Natural killer cell (primary cell): ENCODE measurements at regions not wholly inside any gene's neighbourhood (a gene's known extent, or its start where the extent isn't known, plus 50 kb on each side); places are given as distances from the start of the nearest gene placed in this dataset.

Experiments
- ATAC-seq, 3 donors: fragments of 150-1000 bp in 2 of 3; fragments of 200-7000 bp in 1 of 3; cut with Tn5 transposase; 1 replicate in 1 of 3; 2 replicates in 2 of 3; pipeline ENCODE4 v1.10.0; 2021; ENCODE audit warnings: mild to moderate bottlenecking in 2 of 3, moderate library complexity in 2 of 3
- DNase-seq, 2 donors: peaks; one replicate each; pipeline versions ENCODE4 v3.0.0 to v3.0.0-alpha.2; 2013 to 2021; ENCODE audit warnings: mixed read lengths in 1 of 2
- H3K27ac ChIP-seq: one replicate; pipeline ENCODE4 v1.5.1; 2013; ENCODE audit warnings: mild to moderate bottlenecking, low read length
- H3K27me3 ChIP-seq: one replicate; pipeline ENCODE4 v1.6.1; 2013; ENCODE audit warnings: low read length; ENCODE audit not compliant: control insufficient read depth, insufficient read depth
- H3K36me3 ChIP-seq: one replicate; pipeline ENCODE4 v1.6.1; 2013; ENCODE audit warnings: low read length; ENCODE audit not compliant: control insufficient read depth, insufficient read depth
- H3K4me1 ChIP-seq: one replicate; pipeline ENCODE4 v1.6.1; 2013; ENCODE audit warnings: low read length; ENCODE audit not compliant: control insufficient read depth, insufficient read depth
- H3K4me3 ChIP-seq: one replicate; pipeline ENCODE4 v1.5.1; 2013; ENCODE audit warnings: low read length
- H3K9me3 ChIP-seq: one replicate; pipeline ENCODE4 v1.6.1; 2013; ENCODE audit warnings: low read length; ENCODE audit not compliant: control insufficient read depth, insufficient read depth
- H3K27ac Mint-ChIP-seq, 2 donors: one replicate each; pipeline ENCODE4 v1.8.0; 2022; ENCODE audit warnings: mild to moderate bottlenecking in 2 of 2, mixed read lengths in 2 of 2, moderate library complexity in 1 of 2
- H3K27me3 Mint-ChIP-seq, 2 donors: one replicate each; pipeline ENCODE4 v1.8.0; 2022; ENCODE audit warnings: low read depth in 2 of 2, mixed read lengths in 2 of 2
- H3K36me3 Mint-ChIP-seq: one replicate; pipeline ENCODE4 v1.8.0; 2022; ENCODE audit warnings: mixed read lengths
- H3K4me1 Mint-ChIP-seq, 2 donors: one replicate each; pipeline ENCODE4 v1.8.0; 2022; ENCODE audit warnings: mixed read lengths in 2 of 2
- H3K4me3 Mint-ChIP-seq: one replicate; pipeline ENCODE4 v1.8.0; 2022; ENCODE audit warnings: mild to moderate bottlenecking, moderate library complexity, mixed read lengths
- H3K9me3 Mint-ChIP-seq, 2 donors: one replicate each; pipeline ENCODE4 v1.8.0; 2022; ENCODE audit warnings: mixed read lengths in 2 of 2
- WGBS: methylation state at CpG from one replicate; pipeline ENCODE4 v1.1.7; 2013; ENCODE audit warnings: missing lambda C conversion rate; ENCODE audit not compliant: insufficient coverage; 5-methylcytosine and 5-hydroxymethylcytosine counted together
- intact Hi-C: fragments of 100-400 bp; cut with micrococcal nuclease; formaldehyde crosslinking; loops from one replicate; pipeline ENCODE4 v1.14.2; 2022
- TF ChIP-seq, protein P1 (sequence below): fragments of 200-600 bp; IDR thresholded peaks from one replicate; pipeline ENCODE4 v1.8.0; 2022; ENCODE audit warnings: antibody characterized with exemption

DNA sequence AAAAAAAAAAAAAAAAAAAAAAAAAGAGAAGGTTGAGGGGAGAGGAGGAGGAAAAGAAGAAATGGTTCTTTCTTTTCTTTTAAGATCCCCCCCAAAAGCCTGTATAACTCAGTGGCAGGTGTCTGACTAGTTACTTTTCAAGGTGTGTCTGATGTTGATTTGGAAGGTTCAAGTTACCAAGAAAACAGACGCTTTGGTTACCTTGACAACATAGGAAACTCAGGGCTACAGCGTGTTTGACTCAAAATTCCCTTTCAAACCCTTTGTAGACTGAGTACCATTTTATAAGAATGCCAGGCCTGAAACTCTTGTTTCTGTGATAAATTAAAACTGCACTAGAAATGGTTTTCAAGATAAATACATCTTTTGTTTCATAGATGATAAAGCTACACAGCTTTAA, 286.8 kb downstream of the SKIDA1 start:
- intact Hi-C loops, result no loop called here
- Histone ChIP-seq H3K4me1 (no peaks in the 10 kb centered on the region), H3K9me3 (no peaks in the 10 kb centered on the region), H3K36me3 (no peaks in the 10 kb centered on the region), H3K27ac (no peak overlapping the region), H3K4me3 (no peak overlapping the region), H3K27me3 (no peaks in the 10 kb centered on the region)
- ATAC-seq, result no peak
- no peak overlapping the region for H3K4me3 Mint-ChIP-seq
- no peaks in the 10 kb centered on the region for H3K27me3 Mint-ChIP-seq
- TF ChIP-seq, protein P1, sequence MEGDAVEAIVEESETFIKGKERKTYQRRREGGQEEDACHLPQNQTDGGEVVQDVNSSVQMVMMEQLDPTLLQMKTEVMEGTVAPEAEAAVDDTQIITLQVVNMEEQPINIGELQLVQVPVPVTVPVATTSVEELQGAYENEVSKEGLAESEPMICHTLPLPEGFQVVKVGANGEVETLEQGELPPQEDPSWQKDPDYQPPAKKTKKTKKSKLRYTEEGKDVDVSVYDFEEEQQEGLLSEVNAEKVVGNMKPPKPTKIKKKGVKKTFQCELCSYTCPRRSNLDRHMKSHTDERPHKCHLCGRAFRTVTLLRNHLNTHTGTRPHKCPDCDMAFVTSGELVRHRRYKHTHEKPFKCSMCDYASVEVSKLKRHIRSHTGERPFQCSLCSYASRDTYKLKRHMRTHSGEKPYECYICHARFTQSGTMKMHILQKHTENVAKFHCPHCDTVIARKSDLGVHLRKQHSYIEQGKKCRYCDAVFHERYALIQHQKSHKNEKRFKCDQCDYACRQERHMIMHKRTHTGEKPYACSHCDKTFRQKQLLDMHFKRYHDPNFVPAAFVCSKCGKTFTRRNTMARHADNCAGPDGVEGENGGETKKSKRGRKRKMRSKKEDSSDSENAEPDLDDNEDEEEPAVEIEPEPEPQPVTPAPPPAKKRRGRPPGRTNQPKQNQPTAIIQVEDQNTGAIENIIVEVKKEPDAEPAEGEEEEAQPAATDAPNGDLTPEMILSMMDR, result no peak
- WGBS, result 89% methylated on average over 2 of the region's 2 CpGs
- H3K27ac Mint-ChIP-seq, result no peak overlapping the region
- DNase-seq, result no peak
- H3K36me3 Mint-ChIP-seq, result no peaks in the 10 kb centered on the region
- H3K9me3 Mint-ChIP-seq, result no peaks in the 10 kb centered on the region
- no peaks in the 10 kb centered on the region for H3K4me1 Mint-ChIP-seq

- ATAC-seq (no peak), DNase-seq (no peak)
- no peaks in the 10 kb centered on the region for H3K27me3 Mint-ChIP-seq
- Histone ChIP-seq H3K4me3 (no peak overlapping the region), H3K9me3 (no peaks in the 10 kb centered on the region), H3K27me3 (no peaks in the 10 kb centered on the region), H3K36me3 (no peaks in the 10 kb centered on the region), H3K4me1 (no peaks in the 10 kb centered on the region), H3K27ac (no peak overlapping the region)
- 93% methylated on average over 5 of the region's 5 CpGs for WGBS
- TF ChIP-seq, protein P1, result no peak
- no peaks in the 10 kb centered on the region for H3K9me3 Mint-ChIP-seq
- H3K27ac Mint-ChIP-seq, result no peak overlapping the region
- no peaks in the 10 kb centered on the region for H3K4me1 Mint-ChIP-seq
- intact Hi-C loops, result no loop called here
- no peak overlapping the region for H3K4me3 Mint-ChIP-seq
- H3K36me3 Mint-ChIP-seq, result no peaks in the 10 kb centered on the region
These were observed 287.4 kb downstream of the SKIDA1 start for GRCh38 chr10:21238044-21238443.

DNA sequence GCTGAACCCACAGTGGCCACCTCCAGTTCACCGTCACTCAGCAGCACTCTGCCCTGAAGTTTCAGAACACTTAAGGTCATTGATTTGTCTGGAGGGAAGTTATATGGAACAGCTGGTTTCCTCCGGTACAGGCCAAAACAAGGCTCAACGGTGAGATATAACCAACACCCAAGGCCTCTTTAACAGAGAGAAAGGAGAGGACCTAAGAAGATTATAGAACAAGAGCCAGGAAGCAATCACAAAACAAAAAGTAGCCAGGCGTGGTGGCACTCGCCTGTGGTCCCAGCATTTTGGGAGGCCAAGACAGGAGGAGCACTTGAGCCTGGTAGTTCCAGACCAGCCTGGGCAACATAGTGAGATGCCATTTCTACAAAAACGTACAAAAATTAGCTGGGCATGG, 290.7 kb downstream of the SKIDA1 start:
- no peaks in the 10 kb centered on the region for H3K27me3 ChIP-seq
- Mint-ChIP-seq H3K4me1 (no peaks in the 10 kb centered on the region), H3K9me3 (no peaks in the 10 kb centered on the region), H3K27me3 (peaks cover 0 to 3% of the 10 kb centered on the region in 2 donors), H3K4me3 (no peak overlapping the region), H3K36me3 (no peaks in the 10 kb centered on the region), H3K27ac (no peak overlapping the region)
- H3K4me3 ChIP-seq, result no peak overlapping the region
- no peaks in the 10 kb centered on the region for H3K36me3 ChIP-seq
- DNase-seq (no peak), ATAC-seq (no peak)
- TF ChIP-seq, protein P1, result no peak
- H3K27ac ChIP-seq, result no peak overlapping the region
- 89% methylated on average over 6 of the region's 6 CpGs for WGBS
- no peaks in the 10 kb centered on the region for H3K4me1 ChIP-seq
- H3K9me3 ChIP-seq, result no peaks in the 10 kb centered on the region
- intact Hi-C loops, result no loop called here

GRCh38 chr10:21230219-21230618, 295.3 kb downstream of the SKIDA1 start:
- Mint-ChIP-seq H3K27me3 (peaks cover 0 to 6% of the 10 kb centered on the region in 2 donors), H3K4me1 (no peaks in the 10 kb centered on the region), H3K36me3 (no peaks in the 10 kb centered on the region), H3K27ac (no peak overlapping the region), H3K4me3 (no peak overlapping the region), H3K9me3 (peaks cover 2 to 3% of the 10 kb centered on the region in 2 donors)
- H3K27me3 ChIP-seq, result no peaks in the 10 kb centered on the region
- H3K4me1 ChIP-seq, result no peaks in the 10 kb centered on the region
- TF ChIP-seq, protein P1, result no peak
- DNase-seq (no peak), ATAC-seq (no peak)
- H3K4me3 ChIP-seq, result no peak overlapping the region
- H3K27ac ChIP-seq, result no peak overlapping the region
- intact Hi-C loops, result no loop called here
- H3K9me3 ChIP-seq, result no peaks in the 10 kb centered on the region
- no peaks in the 10 kb centered on the region for H3K36me3 ChIP-seq
